Upper lobe of left lung (tissue), 4 donors: ENCODE measurements at regions not wholly inside any gene's neighbourhood (a gene's known extent, or its start where the extent isn't known, plus 50 kb on each side); places are given as distances from the start of the nearest gene placed in this dataset.

ENCODE experiments used
- CTCF ChIP-seq, 6 experiments: fragments of 450-650 bp in 4 of 6; fragments of 200-600 bp in 2 of 6; sonication (generic) in 2 of 6; IDR thresholded peaks; one replicate each; pipeline ENCODE4 v1.5.1; 2016 to 2019; ENCODE audit warnings: antibody characterized with exemption in 6 of 6
- EP300 ChIP-seq, 4 donors: sonication (generic); formaldehyde crosslinking; IDR thresholded peaks; one replicate each; pipeline ENCODE4 v1.5.1; 2017; ENCODE audit warnings: antibody characterized with exemption in 4 of 4, control low read depth in 2 of 4
- POLR2A ChIP-seq, 4 donors: fragments of 450-650 bp; IDR thresholded peaks; one replicate each; pipeline ENCODE4 v1.5.1; 2016 to 2017; ENCODE audit warnings: antibody characterized with exemption in 4 of 4, mild to moderate bottlenecking in 2 of 4
- POLR2AphosphoS5 ChIP-seq, 2 donors: sonication (generic); formaldehyde crosslinking; IDR thresholded peaks; one replicate each; pipeline ENCODE4 v1.5.1; 2017; ENCODE audit warnings: antibody characterized with exemption in 2 of 2

GRCh38 chr13:47417485-47417884 lies 520.6 kb upstream of the HTR2A start:
- TF ChIP-seq CTCF (IDR thresholded peaks at IDR 0.05) (no peak), POLR2AphosphoS5 (IDR thresholded peaks at IDR 0.05) (no peak), EP300 (IDR thresholded peaks at IDR 0.05) (no peak), POLR2A (IDR thresholded peaks at IDR 0.05) (no peak)
